ENCODE measurements at regions not wholly inside any gene's neighbourhood (a gene's known extent, or its start where the extent isn't known, plus 50 kb on each side); places are given as distances from the start of the nearest gene placed in this dataset.

DNA sequence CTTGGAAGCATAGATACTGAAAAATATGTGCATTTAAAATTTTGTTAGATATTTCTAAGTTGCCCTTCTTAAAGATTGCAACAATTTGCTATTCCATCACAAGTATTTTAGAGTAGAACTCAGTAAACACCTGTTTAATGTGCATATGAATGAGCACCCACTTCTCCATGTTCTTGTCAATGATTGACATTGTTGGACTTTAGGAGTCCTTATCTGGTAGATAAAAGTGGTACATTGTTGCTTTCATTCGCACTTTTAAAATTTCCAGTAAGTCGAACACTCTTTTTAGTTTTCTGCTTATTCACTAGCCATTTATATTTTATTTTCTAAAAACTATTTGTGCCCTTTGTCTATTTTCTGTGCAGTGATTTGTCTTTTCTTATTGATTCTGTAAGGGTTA lies 478.3 kb downstream of the SOX2 start:
- Mint-ChIP-seq H3K4me1 (no peaks in the 10 kb centered on the region), H3K9me3 (peaks cover 4% of the 10 kb centered on the region), H3K27me3 (ENCODE audit: low read depth) (no peaks in the 10 kb centered on the region), H3K36me3 (ENCODE audit: low read depth) (no peaks in the 10 kb centered on the region), H3K27ac (no peak overlapping the region), H3K4me3 (no peak overlapping the region)
- TF ChIP-seq, protein P1, sequence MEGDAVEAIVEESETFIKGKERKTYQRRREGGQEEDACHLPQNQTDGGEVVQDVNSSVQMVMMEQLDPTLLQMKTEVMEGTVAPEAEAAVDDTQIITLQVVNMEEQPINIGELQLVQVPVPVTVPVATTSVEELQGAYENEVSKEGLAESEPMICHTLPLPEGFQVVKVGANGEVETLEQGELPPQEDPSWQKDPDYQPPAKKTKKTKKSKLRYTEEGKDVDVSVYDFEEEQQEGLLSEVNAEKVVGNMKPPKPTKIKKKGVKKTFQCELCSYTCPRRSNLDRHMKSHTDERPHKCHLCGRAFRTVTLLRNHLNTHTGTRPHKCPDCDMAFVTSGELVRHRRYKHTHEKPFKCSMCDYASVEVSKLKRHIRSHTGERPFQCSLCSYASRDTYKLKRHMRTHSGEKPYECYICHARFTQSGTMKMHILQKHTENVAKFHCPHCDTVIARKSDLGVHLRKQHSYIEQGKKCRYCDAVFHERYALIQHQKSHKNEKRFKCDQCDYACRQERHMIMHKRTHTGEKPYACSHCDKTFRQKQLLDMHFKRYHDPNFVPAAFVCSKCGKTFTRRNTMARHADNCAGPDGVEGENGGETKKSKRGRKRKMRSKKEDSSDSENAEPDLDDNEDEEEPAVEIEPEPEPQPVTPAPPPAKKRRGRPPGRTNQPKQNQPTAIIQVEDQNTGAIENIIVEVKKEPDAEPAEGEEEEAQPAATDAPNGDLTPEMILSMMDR (IDR thresholded peaks at IDR 0.05; ENCODE audit: unreplicated experiment in 3 of 3): no peak

DNA sequence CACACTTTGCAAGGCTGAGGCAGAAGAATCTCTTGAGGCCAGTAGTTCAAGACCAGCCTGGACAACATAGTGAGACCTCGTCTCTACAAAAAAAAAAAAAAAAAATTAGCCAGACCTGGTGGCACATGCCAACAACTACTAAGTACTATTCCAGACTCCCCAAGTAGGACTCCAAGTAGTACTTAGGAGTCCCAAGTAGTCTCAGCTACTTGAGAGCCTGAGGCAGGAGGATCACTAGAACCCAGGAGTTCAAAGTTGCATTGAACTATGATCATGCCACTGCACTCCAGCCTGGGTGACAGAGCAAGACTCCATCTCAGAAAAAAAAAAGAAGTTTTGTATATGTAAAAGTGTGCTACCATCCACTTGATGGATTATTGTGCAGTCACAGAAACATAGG lies 486.6 kb downstream of the SOX2 start:
- Mint-ChIP-seq H3K36me3 (ENCODE audit: low read depth) (no peaks in the 10 kb centered on the region), H3K9me3 (no peaks in the 10 kb centered on the region), H3K4me3 (no peak overlapping the region), H3K27ac (no peak overlapping the region), H3K4me1 (no peaks in the 10 kb centered on the region), H3K27me3 (ENCODE audit: low read depth) (no peaks in the 10 kb centered on the region)
- TF ChIP-seq, protein P1 (IDR thresholded peaks at IDR 0.05; ENCODE audit: unreplicated experiment in 3 of 3): no peak

DNA sequence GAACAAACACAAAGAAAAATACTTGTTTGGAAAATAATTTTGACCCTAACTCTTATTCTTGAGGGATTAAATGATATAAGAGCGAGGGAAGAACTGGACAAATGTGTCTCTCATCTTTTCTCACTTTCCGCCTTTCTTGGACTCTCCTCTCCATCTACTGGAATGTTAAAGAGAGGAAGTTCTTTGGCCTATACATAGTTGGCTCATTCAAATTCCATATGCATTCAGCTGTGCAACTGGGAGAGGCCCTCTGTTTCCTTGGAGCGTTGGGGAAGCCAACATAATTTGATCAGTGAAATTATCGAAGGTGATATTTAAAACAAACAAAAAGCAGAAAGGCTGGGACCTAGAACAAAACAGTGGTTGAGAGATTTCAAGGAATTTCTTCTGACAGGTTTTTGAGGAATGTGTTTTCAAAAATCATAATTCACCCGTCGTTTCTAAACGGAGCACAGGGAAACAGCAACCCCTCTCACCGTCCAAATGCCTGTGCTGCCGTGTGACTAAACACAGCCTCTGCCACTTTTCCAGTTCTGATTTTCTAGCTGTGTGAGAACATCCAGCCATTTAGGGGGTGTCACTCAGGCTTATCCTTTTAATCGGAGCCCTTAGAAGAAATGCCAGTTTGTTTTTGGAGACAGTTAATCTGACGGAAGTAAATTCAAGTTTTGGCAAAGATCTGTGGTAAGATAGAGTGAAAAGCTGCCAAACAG lies 489.9 kb downstream of the SOX2 start:
- Mint-ChIP-seq H3K9me3 (no peaks in the 10 kb centered on the region), H3K4me1 (no peaks in the 10 kb centered on the region), H3K4me3 (no peak overlapping the region), H3K27ac (no peak overlapping the region), H3K36me3 (ENCODE audit: low read depth) (no peaks in the 10 kb centered on the region), H3K27me3 (ENCODE audit: low read depth) (no peaks in the 10 kb centered on the region)
- TF ChIP-seq, protein P1 (IDR thresholded peaks at IDR 0.05; ENCODE audit: unreplicated experiment in 3 of 3): no peak

DNA sequence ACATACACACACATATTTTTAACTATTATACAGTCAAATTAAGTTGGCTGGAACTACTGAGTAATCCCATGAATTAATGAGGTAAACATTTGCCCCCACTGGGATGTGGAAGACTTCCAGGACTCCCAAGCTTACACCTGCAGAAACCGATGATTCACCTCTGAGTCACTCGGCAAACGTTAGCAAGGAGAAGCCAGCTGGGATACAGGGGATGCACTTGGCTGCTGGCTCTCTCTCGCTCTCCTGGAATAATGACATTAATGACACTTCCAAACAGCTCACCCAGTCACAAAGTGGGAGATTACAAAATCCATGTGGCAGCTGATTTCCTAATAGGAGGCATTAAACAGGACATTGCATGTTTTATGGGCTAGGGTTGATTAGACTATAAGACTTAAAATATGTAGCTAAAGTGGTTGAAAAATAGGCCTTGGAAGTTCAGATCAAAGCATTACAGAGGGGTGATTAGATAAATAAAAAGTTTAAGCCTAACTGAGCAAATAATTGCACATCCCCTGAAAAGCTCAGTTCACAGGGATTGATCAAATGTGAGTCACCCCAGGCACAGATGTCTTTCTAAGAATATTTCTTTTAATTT lies 500.9 kb downstream of the SOX2 start:
- TF ChIP-seq, protein P1 (IDR thresholded peaks at IDR 0.05; ENCODE audit: unreplicated experiment in 3 of 3): no peak
- no peaks in the 10 kb centered on the region for H3K27me3 Mint-ChIP-seq (ENCODE audit: low read depth)
- H3K27ac Mint-ChIP-seq: no peak overlapping the region
- H3K4me1 Mint-ChIP-seq: no peaks in the 10 kb centered on the region
- H3K4me3 Mint-ChIP-seq: no peak overlapping the region
- no peaks in the 10 kb centered on the region for H3K36me3 Mint-ChIP-seq (ENCODE audit: low read depth)
- no peaks in the 10 kb centered on the region for H3K9me3 Mint-ChIP-seq

DNA sequence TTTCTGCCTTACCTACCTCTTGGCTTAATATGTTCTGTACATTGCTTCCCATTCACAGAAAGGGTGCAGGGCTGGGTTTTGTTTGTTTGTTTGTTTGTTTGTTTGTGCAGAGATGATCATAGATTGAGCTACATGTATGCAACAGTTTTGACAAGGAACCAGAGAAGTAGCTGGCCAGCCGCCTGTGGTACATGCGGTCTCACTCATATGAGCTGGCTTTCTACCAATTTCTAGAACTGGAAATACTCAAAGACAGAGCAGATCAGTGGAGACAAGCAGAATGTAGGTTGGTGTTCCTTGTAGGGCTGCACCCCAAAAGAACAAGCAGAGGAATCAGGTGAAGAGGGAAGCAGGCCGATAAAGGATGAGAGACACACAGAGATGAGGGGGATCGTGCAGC lies 502.7 kb downstream of the SOX2 start:
- Mint-ChIP-seq H3K27ac (no peak overlapping the region), H3K9me3 (no peaks in the 10 kb centered on the region), H3K4me3 (no peak overlapping the region)

More for the DNA sequence above, 502.7 kb downstream of the SOX2 start:
- Mint-ChIP-seq H3K27me3 (ENCODE audit: low read depth) (no peaks in the 10 kb centered on the region), H3K36me3 (ENCODE audit: low read depth) (no peaks in the 10 kb centered on the region), H3K4me1 (no peaks in the 10 kb centered on the region)
- TF ChIP-seq, protein P1 (IDR thresholded peaks at IDR 0.05; ENCODE audit: unreplicated experiment in 3 of 3): no peak
